BE2C (cell line): ENCODE measurements at regions not wholly inside any gene's neighbourhood (a gene's known extent, or its start where the extent isn't known, plus 50 kb on each side); places are given as distances from the start of the nearest gene placed in this dataset.

Source experiments
- DNase-seq: peaks from one replicate; pipeline ENCODE4 v3.0.0-alpha.2; 2020
- H3K27me3 ChIP-seq: fragments of 250-450 bp; sonication (Bioruptor Pico); 2 replicates; pipeline ENCODE4 v1.5.1; 2020; ENCODE audit warnings: mild to moderate bottlenecking
- H3K36me3 ChIP-seq: fragments of 250-450 bp; sonication (Bioruptor Pico); 2 replicates; pipeline ENCODE4 v1.5.1; 2020; ENCODE audit warnings: mild to moderate bottlenecking
- H3K4me1 ChIP-seq: fragments of 250-450 bp; sonication (Bioruptor Pico); 2 replicates; pipeline ENCODE4 v1.5.1; 2020
- H3K4me3 ChIP-seq: 2 replicates; pipeline ENCODE4 v1.5.1; 2011; ENCODE audit warnings: low read depth, low read length
- H3K9me3 ChIP-seq: fragments of 250-450 bp; sonication (Bioruptor Pico); 2 replicates; pipeline ENCODE4 v1.5.1; 2020
- TF ChIP-seq, protein P1 (sequence below): IDR thresholded peaks from 2 replicates; pipeline ENCODE4 v1.5.1; 2012; ENCODE audit warnings: mild to moderate bottlenecking, low read depth, low read length

DNA sequence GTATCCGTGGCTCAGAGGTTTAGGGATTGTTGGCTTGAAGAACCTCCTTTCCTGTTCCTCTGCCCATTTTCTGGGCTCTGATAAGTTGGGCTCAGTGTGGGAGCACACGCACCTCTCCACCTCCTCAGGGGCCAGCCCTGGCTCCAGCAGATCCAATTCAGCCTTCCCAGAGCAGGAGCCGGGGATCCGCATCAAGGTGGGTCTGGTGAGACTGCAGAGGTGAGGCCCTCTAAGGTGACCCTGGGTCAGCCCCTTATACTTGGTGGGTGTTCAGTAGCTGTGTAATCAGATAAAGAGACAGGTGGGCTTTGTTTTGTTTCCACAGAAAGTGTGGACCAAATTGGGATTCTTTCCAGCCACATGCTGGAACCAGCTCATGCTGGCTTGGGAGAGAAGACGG, 1466.0 kb downstream of the TBC1D22A start:
- Histone ChIP-seq H3K4me3 (no peak overlapping the region), H3K4me1 (no peaks in the 10 kb centered on the region), H3K36me3 (no peaks in the 10 kb centered on the region), H3K27me3 (no peaks in the 10 kb centered on the region), H3K9me3 (no peaks in the 10 kb centered on the region; the same call in 1 of the 2 replicates)
- no peak for DNase-seq
- TF ChIP-seq, protein P1, sequence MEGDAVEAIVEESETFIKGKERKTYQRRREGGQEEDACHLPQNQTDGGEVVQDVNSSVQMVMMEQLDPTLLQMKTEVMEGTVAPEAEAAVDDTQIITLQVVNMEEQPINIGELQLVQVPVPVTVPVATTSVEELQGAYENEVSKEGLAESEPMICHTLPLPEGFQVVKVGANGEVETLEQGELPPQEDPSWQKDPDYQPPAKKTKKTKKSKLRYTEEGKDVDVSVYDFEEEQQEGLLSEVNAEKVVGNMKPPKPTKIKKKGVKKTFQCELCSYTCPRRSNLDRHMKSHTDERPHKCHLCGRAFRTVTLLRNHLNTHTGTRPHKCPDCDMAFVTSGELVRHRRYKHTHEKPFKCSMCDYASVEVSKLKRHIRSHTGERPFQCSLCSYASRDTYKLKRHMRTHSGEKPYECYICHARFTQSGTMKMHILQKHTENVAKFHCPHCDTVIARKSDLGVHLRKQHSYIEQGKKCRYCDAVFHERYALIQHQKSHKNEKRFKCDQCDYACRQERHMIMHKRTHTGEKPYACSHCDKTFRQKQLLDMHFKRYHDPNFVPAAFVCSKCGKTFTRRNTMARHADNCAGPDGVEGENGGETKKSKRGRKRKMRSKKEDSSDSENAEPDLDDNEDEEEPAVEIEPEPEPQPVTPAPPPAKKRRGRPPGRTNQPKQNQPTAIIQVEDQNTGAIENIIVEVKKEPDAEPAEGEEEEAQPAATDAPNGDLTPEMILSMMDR: no peak

DNA sequence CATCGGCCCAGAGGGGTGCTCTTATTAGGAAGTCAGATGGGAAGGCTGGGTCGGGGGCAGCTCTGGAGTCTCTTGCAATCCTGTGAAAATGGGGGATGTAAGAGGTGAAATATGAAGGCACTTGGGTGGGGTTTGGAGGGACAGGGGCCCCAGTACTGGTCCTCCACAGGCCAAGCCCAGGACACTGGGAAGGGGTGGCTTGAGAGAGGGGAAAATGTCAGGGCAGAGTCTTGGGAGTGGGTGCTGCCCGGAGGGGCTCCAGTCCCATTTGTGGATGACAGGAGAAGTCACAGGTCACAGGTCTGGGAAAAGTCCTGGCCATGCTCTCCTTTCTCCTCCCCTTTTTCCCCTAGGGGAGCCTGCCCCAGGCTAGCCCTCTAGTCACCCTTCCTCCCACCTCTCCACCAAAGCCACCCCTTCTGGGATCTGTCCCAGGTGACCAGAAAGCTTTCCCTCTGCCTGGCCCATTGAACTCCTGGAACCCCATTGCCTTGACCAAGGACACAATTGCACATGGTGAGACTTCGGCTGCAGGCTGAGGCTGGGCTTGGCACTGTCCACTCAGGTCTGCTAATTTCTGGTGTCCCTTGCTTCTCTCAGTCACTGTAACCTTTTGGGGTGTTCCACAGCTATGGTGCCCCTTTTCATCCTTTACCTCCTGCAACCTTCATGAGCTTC, 1465.0 kb downstream of the TBC1D22A start:
- Histone ChIP-seq H3K4me3 (no peak overlapping the region), H3K9me3 (no peaks in the 10 kb centered on the region; the same call in 1 of the 2 replicates), H3K4me1 (no peaks in the 10 kb centered on the region), H3K36me3 (no peaks in the 10 kb centered on the region), H3K27me3 (no peaks in the 10 kb centered on the region)
- DNase-seq: no peak
- TF ChIP-seq, protein P1: no peak

DNA sequence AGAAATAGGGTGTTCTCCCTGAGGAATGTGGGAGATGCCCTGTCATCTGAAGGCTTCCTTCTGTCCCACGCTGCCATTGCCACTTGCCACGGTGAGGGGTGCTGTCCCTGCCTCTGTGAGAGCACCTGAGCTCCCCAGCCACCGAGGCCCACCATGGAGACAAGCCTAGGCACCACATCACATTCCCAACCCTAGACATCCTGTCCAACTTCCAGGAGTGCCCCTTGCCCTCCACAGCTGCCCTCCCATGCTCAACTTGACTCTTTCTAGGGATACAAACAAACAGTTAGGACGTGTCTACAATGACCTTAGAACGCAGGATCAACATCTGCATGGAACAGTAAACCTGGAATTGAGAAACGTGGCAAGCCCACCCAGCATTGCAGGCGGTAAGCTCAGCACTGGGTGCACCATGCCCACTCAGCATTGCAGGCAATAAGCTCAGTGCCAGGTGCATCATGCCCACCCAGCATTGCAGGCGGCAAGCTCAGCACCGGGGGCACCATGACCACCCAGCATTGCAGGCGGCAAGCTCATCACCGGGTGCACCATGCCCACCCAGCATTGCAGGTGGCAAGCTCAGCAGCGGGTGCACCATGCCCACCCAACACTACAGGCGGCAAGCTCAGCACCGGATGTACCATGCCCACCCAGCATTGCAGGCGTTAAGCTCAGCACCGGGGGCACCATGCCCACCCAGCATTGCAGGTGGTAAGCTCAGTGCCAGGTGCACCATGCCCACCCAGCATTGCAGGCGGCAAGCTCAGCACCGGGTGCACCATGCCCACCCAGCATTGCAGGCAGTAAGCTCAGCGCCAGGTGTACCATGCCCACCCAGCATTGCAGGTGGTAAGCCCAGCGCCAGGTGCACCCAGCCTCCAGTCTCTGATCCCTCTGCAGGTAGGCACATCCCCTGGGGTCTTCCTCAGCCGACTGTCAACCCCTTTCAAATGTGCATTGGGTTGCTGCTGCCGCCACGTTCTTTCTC, 1463.9 kb downstream of the TBC1D22A start:
- Histone ChIP-seq H3K9me3 (no peaks in the 10 kb centered on the region; the same call in 1 of the 2 replicates), H3K4me1 (no peaks in the 10 kb centered on the region), H3K4me3 (no peak overlapping the region), H3K27me3 (no peaks in the 10 kb centered on the region), H3K36me3 (no peaks in the 10 kb centered on the region)
- no peak for DNase-seq
- TF ChIP-seq, protein P1: no peak

DNA sequence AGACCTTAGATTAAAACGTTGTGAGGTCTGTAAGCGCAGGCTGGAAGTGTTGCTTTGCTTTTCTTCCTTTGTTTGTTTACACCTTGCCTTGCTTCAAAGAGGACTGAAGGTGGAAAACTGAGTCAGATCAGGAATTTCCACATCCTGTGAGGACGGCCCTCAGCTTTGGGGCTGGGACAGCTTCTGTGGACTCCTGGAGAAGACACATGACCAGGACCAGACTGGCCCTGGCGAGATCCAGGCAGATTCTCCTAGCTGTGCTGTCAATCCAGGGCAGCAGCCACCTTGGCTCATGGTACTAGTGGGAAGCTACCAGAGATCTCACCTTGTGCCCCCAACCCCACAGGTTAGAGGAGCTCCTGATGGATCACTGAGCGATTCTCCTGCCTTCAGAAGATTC, 1461.9 kb downstream of the TBC1D22A start:
- TF ChIP-seq, protein P1: no peak
- H3K36me3 ChIP-seq: no peaks in the 10 kb centered on the region
- no peak for DNase-seq
- H3K4me1 ChIP-seq: no peaks in the 10 kb centered on the region
- no peaks in the 10 kb centered on the region for H3K27me3 ChIP-seq
- H3K9me3 ChIP-seq: no peaks in the 10 kb centered on the region; the same call in 1 of the 2 replicates
- no peak overlapping the region for H3K4me3 ChIP-seq

DNA sequence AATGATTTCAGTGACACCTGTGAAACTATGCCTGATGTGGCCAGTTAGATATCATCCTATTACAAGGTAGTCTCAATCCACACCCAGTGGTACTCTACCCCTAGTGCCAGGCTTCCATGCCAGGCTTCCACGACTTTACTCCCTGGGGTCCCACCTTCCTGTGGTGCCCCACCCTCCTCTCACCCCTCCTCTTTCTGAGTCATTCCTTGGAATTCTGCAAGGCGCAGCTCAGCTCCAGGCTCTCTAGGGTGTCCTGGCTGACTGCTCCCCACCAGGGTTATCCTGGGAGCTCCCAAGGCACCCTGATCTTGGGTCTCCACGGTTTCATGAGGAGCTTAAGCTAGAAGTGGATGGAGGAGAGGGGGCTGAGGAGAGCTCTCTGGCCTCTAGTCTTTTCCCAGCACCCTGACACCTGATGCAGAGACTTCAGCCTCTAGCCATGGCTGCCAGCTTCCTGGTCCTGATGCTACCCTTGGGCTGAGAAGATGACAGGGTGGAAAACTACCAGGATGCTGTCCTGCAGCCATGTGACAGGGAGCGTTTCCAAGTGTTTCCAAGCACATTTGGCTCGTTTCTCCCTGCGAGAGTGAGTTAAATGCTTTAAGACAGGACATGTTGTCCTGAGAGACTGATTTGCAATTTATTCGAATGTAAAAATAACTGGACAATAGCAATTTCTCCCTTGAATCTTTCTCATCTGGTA, 1461.2 kb downstream of the TBC1D22A start:
- no peaks in the 10 kb centered on the region for H3K27me3 ChIP-seq
- DNase-seq: no peak

More for the DNA sequence above, 1461.2 kb downstream of the TBC1D22A start:
- TF ChIP-seq, protein P1: no peak
- H3K4me1 ChIP-seq: no peaks in the 10 kb centered on the region
- no peak overlapping the region for H3K4me3 ChIP-seq
- no peaks in the 10 kb centered on the region for H3K36me3 ChIP-seq
- H3K9me3 ChIP-seq: no peaks in the 10 kb centered on the region; the same call in 1 of the 2 replicates
